WTC11 (cell line): ENCODE measurements at regions not wholly inside any gene's neighbourhood (a gene's known extent, or its start where the extent isn't known, plus 50 kb on each side); places are given as distances from the start of the nearest gene placed in this dataset.

Experiments used
- ATAC-seq: fragments of 200-7000 bp; cut with Tn5 transposase; 2 replicates; pipeline ENCODE4 v1.10.0; 2021; ENCODE audit warnings: mild to moderate bottlenecking, moderate library complexity
- CTCF ChIA-PET: fragments of 300-600 bp; sonication (Branson Sonifier 250); formaldehyde crosslinking; loops from one replicate; lab custom pipeline; 2021; ENCODE audit warnings: antibody characterized with exemption; lab: Charles Lee
- POLR2A ChIA-PET: fragments of 350-600 bp; sonication (Branson Sonifier 250); formaldehyde crosslinking; loops from one replicate; lab custom pipeline; 2021; ENCODE audit warnings: antibody characterized with exemption; lab: Charles Lee
- DNase-seq: peaks from one replicate; pipeline ENCODE4 v3.0.0; 2021; ENCODE audit warnings: low spot score
- H3K27ac Mint-ChIP-seq: 2 replicates; pipeline ENCODE4 v1.8.0; 2021; ENCODE audit warnings: mixed read lengths
- H3K27me3 Mint-ChIP-seq: 2 replicates; pipeline ENCODE4 v1.8.0; 2021; ENCODE audit warnings: low read depth, mild to moderate bottlenecking, moderate library complexity, mixed read lengths
- H3K36me3 Mint-ChIP-seq: 2 replicates; pipeline ENCODE4 v1.8.0; 2021; ENCODE audit warnings: mixed read lengths
- H3K4me1 Mint-ChIP-seq: 2 replicates; pipeline ENCODE4 v1.8.0; 2022; ENCODE audit warnings: mixed read lengths
- H3K4me3 Mint-ChIP-seq: 2 replicates; pipeline ENCODE4 v1.8.0; 2021; ENCODE audit warnings: mild to moderate bottlenecking, moderate library complexity, mixed read lengths
- H3K9me3 Mint-ChIP-seq: 2 replicates; pipeline ENCODE4 v1.8.0; 2021; ENCODE audit warnings: mixed read lengths
- ATF3 ChIP-seq: sonication (generic); formaldehyde crosslinking; conservative IDR thresholded peaks from 2 replicates; pipeline ENCODE4 v1.8.1; 2022; ENCODE audit warnings: mild to moderate bottlenecking, missing genetic modification reagents
- CREB1 ChIP-seq: sonication (generic); formaldehyde crosslinking; IDR thresholded peaks from 2 replicates; pipeline ENCODE4 v1.8.0; 2023; ENCODE audit warnings: mild to moderate bottlenecking, missing genetic modification reagents
- CTCF ChIP-seq: fragments of 200-600 bp; IDR thresholded peaks from 2 replicates; pipeline ENCODE4 v1.8.0; 2022; ENCODE audit warnings: antibody characterized with exemption
- E2F1 ChIP-seq: sonication (generic); formaldehyde crosslinking; IDR thresholded peaks from 2 replicates; pipeline ENCODE4 v1.8.0; 2022; ENCODE audit warnings: mild to moderate bottlenecking, missing genetic modification reagents
- E2F4 ChIP-seq: sonication (generic); formaldehyde crosslinking; IDR thresholded peaks from 2 replicates; pipeline ENCODE4 v1.8.1; 2022; ENCODE audit warnings: low read depth, mild to moderate bottlenecking, moderate library complexity, missing genetic modification reagents, borderline replicate concordance
- ETV6 ChIP-seq: sonication (generic); formaldehyde crosslinking; IDR thresholded peaks from 2 replicates; pipeline ENCODE4 v1.8.1; 2022; ENCODE audit warnings: mild to moderate bottlenecking, missing genetic modification reagents
- FOXP1 ChIP-seq: sonication (generic); formaldehyde crosslinking; IDR thresholded peaks from 2 replicates; pipeline ENCODE4 v1.8.0; 2022; ENCODE audit warnings: missing genetic modification reagents, mild to moderate bottlenecking, moderate library complexity, borderline replicate concordance
- IRF2 ChIP-seq: sonication (generic); formaldehyde crosslinking; IDR thresholded peaks from 2 replicates; pipeline ENCODE4 v1.8.0; 2022; ENCODE audit warnings: low read depth, missing genetic modification reagents, borderline replicate concordance
- MLX ChIP-seq: sonication (generic); formaldehyde crosslinking; IDR thresholded peaks from 2 replicates; pipeline ENCODE4 v1.8.1; 2023; ENCODE audit warnings: mild to moderate bottlenecking, missing genetic modification reagents, moderate library complexity
- NFATC4 ChIP-seq: fragments of 250-450 bp; sonication (Bioruptor Pico); IDR thresholded peaks from 2 replicates; pipeline ENCODE4 v1.9.0; 2021; ENCODE audit warnings: mild to moderate bottlenecking
- PRDM15 ChIP-seq: sonication (generic); formaldehyde crosslinking; IDR thresholded peaks from 2 replicates; pipeline ENCODE4 v1.8.0; 2022; ENCODE audit warnings: missing genetic modification reagents
- SMAD3 ChIP-seq: sonication (generic); formaldehyde crosslinking; IDR thresholded peaks from 2 replicates; pipeline ENCODE4 v1.8.0; 2022; ENCODE audit warnings: missing genetic modification reagents, mild to moderate bottlenecking, borderline replicate concordance
- USF2 ChIP-seq: sonication (generic); formaldehyde crosslinking; IDR thresholded peaks from 2 replicates; pipeline ENCODE4 v1.8.1; 2023; ENCODE audit warnings: mild to moderate bottlenecking, missing genetic modification reagents, moderate library complexity
- ZNF396 ChIP-seq: fragments of 250-450 bp; sonication (Bioruptor Pico); IDR thresholded peaks from 2 replicates; pipeline ENCODE4 v1.8.0; 2021; ENCODE audit warnings: mild to moderate bottlenecking, moderate library complexity, borderline replicate concordance
- ZNF512 ChIP-seq: sonication (generic); formaldehyde crosslinking; IDR thresholded peaks from 2 replicates; pipeline ENCODE4 v1.8.1; 2022; ENCODE audit warnings: missing genetic modification reagents, borderline replicate concordance

GRCh38 chr18:34637094-34637801 is 72.8 kb upstream of the DTNA start:
- H3K36me3 Mint-ChIP-seq = no peaks in the 10 kb centered on the region
- no peak for DNase-seq
- POLR2A ChIA-PET = no interaction called here
- no peaks in the 10 kb centered on the region for H3K9me3 Mint-ChIP-seq
- TF ChIP-seq FOXP1 (CRISPR knock-in tag) (no peak), PRDM15 (CRISPR knock-in tag) (no peak), E2F1 (CRISPR knock-in tag) (no peak)
- TF ChIP-seq, all 79 proteins: peak for 0
- Mint-ChIP-seq H3K4me3 (no peak overlapping the region), H3K27me3 (no peaks in the 10 kb centered on the region), H3K4me1 (peaks cover 28% of the 10 kb centered on the region), H3K27ac (no peak overlapping the region)
- no peak for ATAC-seq
- CTCF ChIA-PET = interaction anchor here (1.4 kb wide), 1 partner anchor 10 kb away, joined by 7 read pairs; no protein-coding TSS in a partner anchor

- TF ChIP-seq E2F4 (CRISPR knock-in tag) (no peak), ZNF512 (no peak)
- Mint-ChIP-seq H3K36me3 (no peaks in the 10 kb centered on the region), H3K4me1 (peaks cover 21% of the 10 kb centered on the region), H3K4me3 (no peak overlapping the region), H3K9me3 (no peaks in the 10 kb centered on the region), H3K27me3 (no peaks in the 10 kb centered on the region), H3K27ac (peak overlapping the region; percentile 9; the same call in 1 of the 2 replicates)
- DNase-seq = no peak
- POLR2A ChIA-PET = no interaction called here
- CTCF ChIA-PET = interaction anchor here (0.6 to 1.8 kb wide), 3 partner anchors 22 to 496 kb away, joined by 4 to 6 read pairs (median 5); no protein-coding TSS in a partner anchor
- no peak for ATAC-seq
Measured at GRCh38 chr18:34639687-34640086, 70.4 kb upstream of the DTNA start.

- ChIA-PET POLR2A (no interaction called here), CTCF (interaction anchor here (0.7 to 1.8 kb wide), 2 partner anchors 21 to 170 kb away, joined by 4 to 6 read pairs; no protein-coding TSS in a partner anchor)
- Mint-ChIP-seq H3K4me3 (no peak overlapping the region), H3K36me3 (no peaks in the 10 kb centered on the region), H3K27me3 (no peaks in the 10 kb centered on the region), H3K27ac (peak overlapping the region; percentile 12; the same call in 1 of the 2 replicates), H3K9me3 (no peaks in the 10 kb centered on the region), H3K4me1 (peaks cover 21% of the 10 kb centered on the region)
- DNase-seq (no peak), ATAC-seq (no peak)
- TF ChIP-seq SMAD3 (no peak), IRF2 (CRISPR knock-in tag) (no peak), MLX (CRISPR knock-in tag) (no peak), E2F4 (CRISPR knock-in tag) (no peak), CTCF (no peak), ZNF396 (CRISPR knock-in tag) (no peak), ETV6 (CRISPR knock-in tag) (no peak), CREB1 (CRISPR knock-in tag) (no peak), USF2 (CRISPR knock-in tag) (no peak), ATF3 (CRISPR knock-in tag) (no peak), NFATC4 (CRISPR knock-in tag) (no peak)
Measured at GRCh38 chr18:34640276-34640675, 69.8 kb upstream of the DTNA start.
